TTC549 (cell line): ENCODE measurements at regions not wholly inside any gene's neighbourhood (a gene's known extent, or its start where the extent isn't known, plus 50 kb on each side); places are given as distances from the start of the nearest gene placed in this dataset.
"Not testable (repeated sequence)": the region's sequence is repeated elsewhere in the genome, so short reads cannot be mapped to it uniquely, and the experiment has no call there.

ENCODE experiments used
- FAIRE-seq: peaks from 2 replicates; lab custom pipeline; 2012; peaks lifted over from hg19 to GRCh38; lab: Jason Lieb, UNC

GRCh38 chr3:164748626-164749025, 329.7 kb downstream of the SI start:
- no peak for FAIRE-seq

- no peak for FAIRE-seq
These were observed 336.4 kb downstream of the SI start for GRCh38 chr3:164741869-164742268.

- FAIRE-seq, result no peak
These were observed 341.1 kb downstream of the SI start for GRCh38 chr3:164737174-164737573.

- FAIRE-seq, result no peak
These were observed 346.1 kb downstream of the SI start for GRCh38 chr3:164732166-164732565.

- FAIRE-seq, result no peak
These were observed 347.4 kb downstream of the SI start for GRCh38 chr3:164730815-164731360.

- no peak for FAIRE-seq
These were observed 354.9 kb downstream of the SI start for GRCh38 chr3:164723396-164723795.

- FAIRE-seq, result not testable (repeated sequence)
These were observed 375.5 kb downstream of the SI start for GRCh38 chr3:164702808-164703207.

GRCh38 chr3:164687902-164688301, 390.4 kb downstream of the SI start:
- FAIRE-seq, result no peak

- no peak for FAIRE-seq
These were observed 391.1 kb downstream of the SI start for GRCh38 chr3:164687211-164687610.

- FAIRE-seq, result no peak
These were observed 394.8 kb downstream of the SI start for GRCh38 chr3:164683489-164683888.

GRCh38 chr3:164679245-164679644, 399.1 kb downstream of the SI start:
- no peak for FAIRE-seq

- FAIRE-seq, result no peak
These were observed 401.0 kb downstream of the SI start for GRCh38 chr3:164677317-164677716.

GRCh38 chr3:164673738-164674137, 404.6 kb downstream of the SI start:
- no peak for FAIRE-seq

GRCh38 chr3:164658125-164658524, 420.2 kb downstream of the SI start:
- FAIRE-seq, result no peak

GRCh38 chr3:164657631-164658030, 420.7 kb downstream of the SI start:
- no peak for FAIRE-seq

GRCh38 chr3:164655462-164655861, 422.8 kb downstream of the SI start:
- FAIRE-seq, result no peak

- no peak for FAIRE-seq
These were observed 437.2 kb downstream of the SI start for GRCh38 chr3:164641071-164641470.

- FAIRE-seq, result no peak
These were observed 437.7 kb downstream of the SI start for GRCh38 chr3:164640591-164640990.

- FAIRE-seq, result no peak
These were observed 457.3 kb downstream of the SI start for GRCh38 chr3:164620956-164621355.

GRCh38 chr3:164620423-164620822, 457.9 kb downstream of the SI start:
- FAIRE-seq, result no peak

GRCh38 chr3:164612751-164613150, 465.5 kb downstream of the SI start:
- FAIRE-seq, result no peak

- FAIRE-seq, result no peak
These were observed 469.6 kb downstream of the SI start for GRCh38 chr3:164608554-164609276.

- FAIRE-seq, result no peak
These were observed 473.6 kb downstream of the SI start for GRCh38 chr3:164604687-164605086.

GRCh38 chr3:164577667-164578210, 500.6 kb downstream of the SI start:
- FAIRE-seq, result no peak
